ENCODE measurements at regions not wholly inside any gene's neighbourhood (a gene's known extent, or its start where the extent isn't known, plus 50 kb on each side); places are given as distances from the start of the nearest gene placed in this dataset.
"Not testable (repeated sequence)": the region's sequence is repeated elsewhere in the genome, so short reads cannot be mapped to it uniquely, and the experiment has no call there.

DNA sequence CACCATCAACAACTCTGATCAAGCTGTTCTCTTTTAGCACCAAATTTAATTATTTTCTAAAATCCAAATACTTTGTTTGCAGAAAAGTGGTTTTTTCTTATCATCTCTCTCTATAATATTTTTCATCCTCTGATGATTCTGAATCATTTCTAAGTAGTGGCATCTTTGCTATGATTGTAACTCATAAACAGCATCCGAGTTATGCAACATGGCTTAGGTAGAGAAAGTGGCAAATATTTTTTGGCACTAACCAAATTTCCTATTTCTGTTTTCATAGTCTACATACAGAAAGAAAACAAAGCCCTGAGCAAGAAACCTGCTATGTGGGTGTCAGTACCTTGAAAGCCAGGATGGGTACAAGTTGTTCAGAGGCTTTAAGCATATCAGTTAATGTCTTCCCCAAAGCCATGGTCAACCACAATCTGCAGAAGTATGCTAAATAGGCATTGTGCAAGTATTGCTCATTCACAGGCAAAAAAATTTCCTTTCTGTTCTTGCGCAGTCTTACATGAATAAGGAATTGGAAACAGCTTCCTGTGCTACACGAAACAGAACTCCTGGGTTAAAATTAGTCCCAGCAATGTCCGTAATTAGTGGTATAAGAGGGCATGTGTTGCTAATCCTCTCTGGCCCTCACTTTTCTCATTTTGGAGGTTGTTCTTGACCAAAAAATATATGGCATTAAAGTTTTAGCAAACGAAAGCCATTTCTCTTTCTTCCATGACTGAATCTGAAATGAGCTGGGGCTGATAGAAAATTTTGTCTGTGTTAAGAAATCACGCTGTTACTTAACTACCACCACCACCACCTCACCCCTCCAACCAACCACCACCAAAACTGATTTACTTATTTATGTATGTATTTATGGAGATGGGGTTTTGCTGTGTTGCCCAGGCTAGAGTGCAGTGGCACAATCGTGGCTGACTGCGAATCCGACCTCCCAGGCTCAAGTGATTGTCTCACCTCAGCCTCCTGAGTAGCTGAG, 325.6 kb upstream of the MAGI2 start:
- peak; percentile 61 for DNase-seq (ENCODE audit: low spot score)

DNA sequence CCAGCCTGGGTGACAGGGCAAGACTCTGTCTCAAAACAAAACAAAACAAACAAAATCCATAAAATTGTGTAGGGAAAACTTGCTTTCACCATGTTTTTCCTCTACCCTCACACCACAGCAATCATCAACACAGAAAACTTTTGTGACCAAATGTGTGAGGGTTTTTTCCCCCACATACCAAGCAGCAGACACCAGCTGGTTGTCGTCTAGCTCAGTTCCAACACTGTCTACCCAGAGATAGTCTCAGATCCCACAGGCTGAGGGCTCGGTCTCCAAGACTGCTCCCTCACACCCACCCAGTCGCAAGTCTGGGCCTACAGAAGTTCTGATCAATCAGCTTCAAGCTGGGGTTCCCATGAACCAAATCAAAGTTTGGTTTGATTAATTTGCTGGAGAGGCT, 322.4 kb upstream of the MAGI2 start:
- DNase-seq (ENCODE audit: low spot score): no peak

DNA sequence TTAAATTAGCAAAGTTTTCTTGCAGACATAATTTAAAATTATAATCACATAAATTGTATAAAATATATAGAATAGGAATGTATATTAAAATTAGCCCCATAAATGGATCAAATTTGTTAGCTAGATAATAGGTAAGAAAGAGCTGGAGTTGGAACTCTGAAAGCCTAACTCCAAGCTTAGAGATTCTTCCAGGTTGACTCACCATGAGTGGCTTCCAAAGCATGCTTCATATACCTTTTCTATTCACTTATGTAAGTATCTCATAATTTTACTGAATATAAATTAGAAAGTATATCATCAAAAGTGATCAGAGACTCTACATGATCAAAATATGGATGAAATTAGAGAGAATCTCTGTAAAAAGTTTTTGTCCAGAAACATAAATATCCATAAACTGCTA, 320.7 kb upstream of the MAGI2 start:
- DNase-seq (ENCODE audit: low spot score): peak; percentile 18

DNA sequence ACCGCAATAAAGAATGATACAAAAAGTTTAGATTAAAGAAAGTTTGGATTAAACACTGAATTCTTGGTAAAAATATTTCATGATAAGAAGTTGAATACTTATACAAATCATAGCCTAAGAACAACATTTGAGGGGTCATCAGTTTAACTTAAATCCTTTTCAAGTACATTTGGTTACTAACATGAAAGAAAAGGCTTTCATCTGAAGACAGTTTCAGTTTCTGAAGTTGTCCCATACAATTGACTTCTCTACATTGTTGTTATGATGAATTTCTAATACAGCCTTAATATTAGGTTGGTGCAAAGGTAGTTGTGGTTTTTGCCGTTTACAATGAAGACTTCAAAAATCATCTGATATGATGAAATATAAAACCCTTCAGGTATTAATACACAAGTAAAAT, 317.5 kb upstream of the MAGI2 start:
- DNase-seq (ENCODE audit: low spot score): no peak

DNA sequence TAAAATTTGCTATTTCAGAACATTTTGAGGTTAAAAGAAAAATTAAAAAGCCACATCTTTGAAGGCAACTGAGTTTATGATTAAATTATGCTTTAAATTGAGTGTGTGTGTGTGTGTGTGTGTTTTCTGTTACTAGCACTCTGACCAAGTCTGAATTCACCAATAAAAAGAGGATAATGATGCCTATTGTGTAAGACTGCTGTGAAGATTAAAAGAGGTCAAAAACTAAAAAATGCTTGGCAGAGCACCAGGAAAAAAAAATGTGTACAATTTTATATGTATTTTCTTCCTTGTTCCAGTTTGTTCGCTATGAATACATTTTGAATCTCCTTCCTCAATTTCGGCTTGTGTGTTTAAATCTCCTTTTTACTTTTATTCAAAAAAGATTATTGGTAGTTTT, 316.6 kb upstream of the MAGI2 start:
- no peak for DNase-seq (ENCODE audit: low spot score)

DNA sequence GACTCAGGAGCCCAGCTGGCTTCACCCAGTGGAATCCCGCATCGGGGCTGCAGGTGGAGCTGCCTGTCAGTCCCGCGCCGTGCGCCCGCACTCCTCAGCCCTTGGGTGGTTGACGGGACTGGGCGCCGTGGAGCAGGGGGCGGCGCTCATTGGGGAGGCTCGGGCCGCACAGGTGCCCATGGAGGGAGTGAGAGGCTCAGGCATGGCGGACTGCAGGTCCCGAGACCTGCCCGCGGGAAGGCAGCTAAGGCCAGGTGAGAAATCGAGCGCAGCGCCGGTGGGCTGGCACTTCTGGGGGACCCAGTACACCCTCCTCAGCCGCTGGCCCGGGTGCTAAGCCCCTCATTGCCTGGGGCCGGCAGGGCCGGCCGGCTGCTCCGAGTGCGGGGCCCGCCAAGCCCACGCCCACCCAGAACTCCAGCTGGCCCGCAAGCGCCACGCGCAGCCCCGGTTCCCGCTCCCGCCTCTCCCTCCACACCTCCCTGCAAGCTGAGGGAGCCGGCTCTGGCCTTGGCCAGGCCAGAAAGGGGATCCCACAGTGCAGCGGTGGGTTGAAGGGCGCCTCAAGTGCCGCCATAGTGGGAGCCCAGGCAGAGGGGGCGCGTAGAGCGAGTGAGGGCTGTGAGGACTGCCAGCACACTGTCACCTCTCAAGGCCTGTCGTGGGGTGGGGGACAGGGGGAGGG, 314.6 kb upstream of the MAGI2 start:
- DNase-seq (ENCODE audit: low spot score): not testable (repeated sequence)

DNA sequence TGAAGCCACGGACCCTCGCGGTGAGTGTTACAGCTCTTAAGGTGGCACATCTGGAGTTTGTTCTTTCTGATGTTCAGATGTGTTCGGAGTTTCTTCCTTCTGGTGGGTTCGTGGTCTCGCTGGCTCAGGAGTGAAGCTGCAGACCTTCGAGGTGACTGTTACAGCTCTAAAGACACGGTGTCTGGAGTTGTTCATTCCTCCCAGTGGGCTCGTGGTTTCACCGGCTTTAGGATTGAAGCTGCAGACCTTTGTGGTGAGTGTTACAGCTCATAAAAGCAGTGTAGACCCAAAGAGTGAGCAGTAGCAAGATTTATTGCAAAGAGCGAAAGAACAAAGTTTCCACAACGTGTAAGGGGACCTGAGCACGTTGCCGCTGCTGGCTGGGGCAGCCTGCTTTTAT, 313.7 kb upstream of the MAGI2 start:
- not testable (repeated sequence) for DNase-seq (ENCODE audit: low spot score)

DNA sequence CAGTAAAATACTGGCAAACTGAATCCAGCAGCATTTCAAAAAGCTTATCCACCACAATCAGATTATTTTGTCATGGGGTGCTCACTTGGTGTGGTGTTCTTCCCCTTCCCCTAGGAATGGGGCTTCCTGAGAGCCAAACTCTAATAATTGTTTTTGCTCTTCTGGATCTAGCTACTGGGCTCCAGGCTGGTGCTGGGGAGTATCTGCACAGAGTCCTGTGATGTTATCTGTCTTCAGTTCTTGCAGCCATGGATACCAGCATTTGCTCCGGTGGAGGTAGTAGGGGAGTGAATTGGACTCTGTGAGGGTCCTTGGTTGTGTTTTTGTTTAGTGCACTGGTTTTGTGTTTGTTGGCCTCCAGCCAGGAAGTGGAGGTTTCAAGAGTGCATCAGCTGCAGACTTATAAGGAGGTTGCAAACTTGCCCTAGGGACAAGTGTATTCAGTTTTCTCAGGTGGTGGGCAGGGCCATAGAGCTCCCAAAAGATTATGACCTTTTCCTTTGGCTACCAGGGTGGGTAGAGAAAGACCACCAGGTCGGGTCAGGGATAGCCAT, 308.5 kb upstream of the MAGI2 start:
- no peak for DNase-seq (ENCODE audit: low spot score)

DNA sequence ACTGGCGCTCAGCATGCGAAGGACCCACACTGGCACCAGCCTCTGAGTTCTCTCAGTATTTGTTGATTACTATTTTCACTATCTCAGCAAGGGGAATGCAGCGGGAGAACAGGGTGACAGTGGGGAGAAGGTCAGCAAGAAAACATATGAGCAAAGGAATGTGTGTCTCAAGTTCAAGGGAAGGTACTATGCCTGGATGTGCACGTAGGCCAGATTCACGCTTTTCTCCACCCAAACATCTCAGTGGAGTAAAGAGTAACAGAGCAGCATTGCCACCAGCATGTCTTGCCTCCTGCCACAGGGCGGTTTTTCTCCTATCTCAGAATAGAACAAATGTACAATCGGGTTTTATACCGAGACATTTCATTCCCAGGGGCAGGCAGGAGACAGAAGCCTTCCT, 297.5 kb upstream of the MAGI2 start:
- not testable (repeated sequence) for DNase-seq (ENCODE audit: low spot score)

DNA sequence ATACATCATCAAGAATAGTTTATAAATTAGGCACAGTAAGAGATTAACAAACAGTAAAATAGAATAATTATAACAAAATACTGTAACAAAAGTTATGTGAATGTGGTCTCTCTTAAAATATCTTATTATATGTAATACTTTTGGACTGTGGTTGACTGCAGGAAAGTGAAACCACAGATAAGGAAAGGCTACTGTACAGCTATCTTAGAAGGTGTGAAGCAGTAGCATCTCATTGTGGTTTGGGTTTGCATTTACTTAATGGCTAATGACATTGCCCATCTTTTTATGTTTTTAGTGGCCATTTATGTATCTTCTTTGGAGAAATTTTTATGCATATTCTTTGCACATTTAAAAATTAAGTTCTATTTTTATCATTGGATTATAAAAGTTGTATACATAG, 296.4 kb upstream of the MAGI2 start:
- DNase-seq (ENCODE audit: low spot score): no peak

DNA sequence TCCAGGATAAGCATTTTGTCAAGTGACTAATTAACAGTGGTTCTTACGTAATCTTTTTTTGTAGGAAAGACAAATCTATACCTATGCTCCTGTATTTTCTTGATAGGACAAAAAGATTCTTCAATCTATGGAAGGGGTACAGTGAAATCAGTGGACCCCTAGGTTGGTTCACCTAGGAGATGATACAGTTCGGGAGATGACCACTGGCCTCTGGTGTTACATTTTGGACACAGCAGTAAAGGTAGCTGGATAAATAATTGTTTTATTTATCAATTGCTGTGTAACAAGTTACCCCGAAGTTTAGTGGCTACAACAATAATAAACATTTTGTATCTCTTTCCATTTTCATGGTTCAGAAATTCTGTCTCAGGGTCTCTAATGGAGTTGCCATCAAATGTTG, 288.2 kb upstream of the MAGI2 start:
- DNase-seq (ENCODE audit: low spot score): no peak

DNA sequence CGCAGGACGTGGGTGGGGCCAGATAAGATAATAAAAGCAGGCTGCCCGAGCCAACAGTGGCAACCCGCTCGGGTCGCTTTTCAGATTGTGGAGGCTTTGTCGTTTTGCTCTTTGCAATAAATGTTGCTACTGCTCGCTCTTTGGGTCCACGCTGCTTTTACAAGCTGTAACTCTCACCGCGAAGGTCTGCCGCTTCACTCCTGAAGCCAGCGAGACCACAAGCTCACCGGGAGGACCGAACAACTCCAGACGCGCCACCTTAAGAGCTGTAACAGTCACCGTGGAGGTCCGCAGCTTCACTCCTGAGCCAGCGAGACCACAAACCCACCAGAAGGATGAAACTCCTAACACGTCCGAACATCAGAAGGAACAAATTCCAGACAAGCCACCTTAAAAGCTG, 286.6 kb upstream of the MAGI2 start:
- DNase-seq (ENCODE audit: low spot score): no peak

DNA sequence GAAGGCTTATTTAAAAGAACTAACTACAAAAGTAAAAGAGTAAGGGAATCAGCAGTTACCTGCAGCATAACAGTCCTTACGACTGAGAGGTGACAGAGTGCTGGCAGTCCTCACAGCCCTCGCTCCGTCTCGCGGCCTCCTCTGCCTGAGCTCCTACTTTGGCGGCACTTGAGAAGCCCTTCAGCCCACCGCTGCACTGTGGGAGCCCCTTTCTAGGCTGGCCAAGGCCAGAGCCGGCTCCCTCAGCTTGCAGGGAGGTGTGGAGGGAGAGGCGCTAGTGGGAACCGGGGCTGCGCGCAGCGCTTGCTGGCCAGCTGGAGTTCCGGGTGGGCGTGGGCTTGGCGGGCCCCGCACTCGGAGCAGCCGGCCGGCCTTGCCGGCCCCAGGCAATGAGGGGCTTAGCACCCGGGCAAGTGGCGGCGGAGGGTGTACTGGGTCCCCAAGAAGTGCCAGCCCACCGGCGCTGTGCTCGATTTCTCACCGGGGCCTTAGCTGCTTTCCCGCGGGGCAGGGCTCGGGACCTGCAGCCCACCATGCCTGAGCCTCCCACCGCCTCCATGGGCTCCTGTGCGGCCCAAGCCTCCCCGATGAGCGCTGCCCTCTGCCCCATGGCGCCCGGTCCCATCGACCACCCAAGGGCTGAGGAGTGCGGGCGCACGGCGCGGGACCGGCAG, 285.7 kb upstream of the MAGI2 start:
- DNase-seq (ENCODE audit: low spot score): not testable (repeated sequence)

DNA sequence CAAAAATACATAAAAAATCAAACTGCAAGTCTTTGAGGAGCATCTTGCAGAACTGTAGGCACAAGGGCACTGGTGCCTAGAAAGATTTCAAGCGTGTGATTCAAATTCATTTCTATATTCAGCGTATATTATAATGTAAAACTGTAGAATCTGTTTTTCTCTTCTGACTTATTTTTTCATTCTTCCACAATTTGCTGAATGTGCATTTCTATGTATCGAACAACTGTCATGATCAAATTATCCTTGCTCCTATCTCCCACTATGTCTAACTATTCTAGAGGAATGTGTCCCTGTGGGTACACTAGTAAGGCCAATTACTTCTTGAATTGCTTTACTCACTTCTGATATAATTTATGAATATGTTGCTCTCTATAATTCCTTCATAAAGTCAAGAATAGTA, 283.0 kb upstream of the MAGI2 start:
- DNase-seq (ENCODE audit: low spot score): no peak

DNA sequence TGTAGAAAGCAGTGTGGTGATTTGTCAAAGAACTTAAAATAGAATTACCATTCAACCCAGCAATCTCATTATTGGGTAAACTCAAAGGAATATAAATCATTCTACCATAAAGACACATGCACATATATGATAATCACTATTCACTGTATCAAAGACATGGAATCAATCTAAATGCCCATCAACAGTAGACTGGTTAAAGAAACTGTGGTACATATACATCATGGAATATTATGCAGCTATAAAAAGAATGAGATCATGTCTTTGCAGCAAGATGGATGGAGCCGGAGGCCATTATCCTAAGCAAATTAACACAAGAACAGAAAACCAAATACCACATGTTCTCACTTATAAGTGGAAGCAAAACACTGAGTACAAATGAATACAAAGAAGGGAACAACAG, 281.5 kb upstream of the MAGI2 start:
- no peak for DNase-seq (ENCODE audit: low spot score)

DNA sequence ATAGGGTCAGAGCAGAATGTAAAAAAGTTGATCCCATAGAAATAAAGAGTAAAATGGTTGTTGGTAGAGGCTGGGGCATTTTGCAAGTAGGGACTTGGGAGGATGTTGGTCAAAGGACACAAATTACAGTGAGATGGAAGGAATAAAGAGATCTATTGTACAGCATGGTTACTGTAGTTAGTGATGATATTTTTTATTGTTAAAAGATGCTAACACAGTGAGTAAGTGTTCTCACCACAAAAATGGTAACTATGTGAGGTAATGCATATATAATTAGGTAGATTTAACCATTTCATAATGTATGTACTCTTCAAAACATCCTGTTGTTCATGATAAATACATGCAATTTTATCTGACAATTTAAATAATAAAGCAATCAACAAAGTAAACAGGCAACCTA, 280.7 kb upstream of the MAGI2 start:
- no peak for DNase-seq (ENCODE audit: low spot score)

DNA sequence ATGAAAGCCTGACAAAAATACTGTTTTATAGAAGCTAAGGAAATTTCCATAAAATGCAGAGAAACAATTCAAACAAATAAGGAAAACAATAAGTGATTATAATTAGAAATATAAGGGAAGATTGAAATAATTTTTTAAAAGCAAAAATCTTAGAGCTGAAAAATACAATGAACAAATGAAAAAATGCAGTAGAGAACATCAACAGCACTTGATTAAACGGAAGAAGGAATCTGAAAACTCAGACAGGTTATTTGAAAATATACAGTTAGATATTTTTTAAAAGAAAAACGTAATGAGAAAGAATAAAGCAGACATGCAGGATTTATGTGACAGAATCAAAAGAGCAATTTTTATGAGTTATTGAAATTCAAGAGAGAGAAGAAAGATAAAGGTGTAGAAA, 279.1 kb upstream of the MAGI2 start:
- DNase-seq (ENCODE audit: low spot score): no peak

DNA sequence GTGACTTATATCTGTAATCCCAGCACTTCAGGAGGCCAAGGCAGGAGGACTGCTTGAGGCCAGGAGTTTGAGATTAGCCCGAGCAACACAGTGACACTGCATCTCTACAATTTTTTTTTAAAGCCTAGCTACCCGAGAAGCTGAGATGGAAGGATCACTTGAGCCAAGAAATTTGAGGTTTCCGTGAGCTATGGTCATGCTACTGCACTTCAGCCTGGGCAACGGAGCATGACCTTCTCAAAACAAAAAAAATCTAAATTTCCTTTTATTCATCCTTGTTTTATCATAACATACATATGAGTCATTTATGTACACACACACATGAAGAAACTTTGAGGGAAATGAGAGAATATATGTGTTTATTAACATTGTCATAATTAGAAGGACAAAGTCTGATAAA, 277.5 kb upstream of the MAGI2 start:
- no peak for DNase-seq (ENCODE audit: low spot score)

DNA sequence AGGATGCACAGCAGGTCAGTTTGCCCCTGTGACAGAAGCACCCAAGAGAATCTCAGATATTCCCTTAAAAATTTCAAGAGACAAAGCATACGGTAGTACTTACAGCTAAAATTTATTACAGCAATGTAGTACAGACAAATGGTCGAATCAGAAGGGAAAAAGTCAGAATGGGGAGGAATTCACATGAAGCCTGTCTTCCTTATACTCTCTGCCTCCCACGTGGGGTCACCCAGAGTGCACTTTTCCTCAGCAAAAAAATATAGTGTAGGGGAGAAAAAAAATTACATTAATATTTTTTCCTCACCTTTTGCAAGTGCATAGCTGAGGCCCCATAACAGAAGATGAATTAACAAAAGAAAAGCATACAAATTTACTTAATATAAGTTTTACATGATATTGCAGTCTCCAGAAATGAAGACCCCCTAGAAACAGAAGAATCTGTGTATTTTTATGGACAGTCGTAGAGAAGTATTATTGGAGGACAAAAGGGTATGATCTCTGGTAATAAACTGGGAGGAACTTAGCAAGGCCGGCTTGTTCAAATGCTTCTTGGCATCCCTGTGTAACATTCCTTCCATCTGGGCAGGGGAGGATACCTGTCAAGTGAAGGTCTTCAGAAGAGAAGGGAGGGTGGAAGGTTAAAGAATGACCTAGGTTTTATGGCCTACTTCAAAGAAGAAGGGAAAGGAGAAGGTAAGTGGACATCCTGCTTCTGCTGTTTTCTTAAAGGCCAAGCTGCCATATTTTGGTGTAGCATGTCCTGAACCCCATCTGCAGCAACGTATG, 270.6 kb upstream of the MAGI2 start:
- no peak for DNase-seq (ENCODE audit: low spot score)

DNA sequence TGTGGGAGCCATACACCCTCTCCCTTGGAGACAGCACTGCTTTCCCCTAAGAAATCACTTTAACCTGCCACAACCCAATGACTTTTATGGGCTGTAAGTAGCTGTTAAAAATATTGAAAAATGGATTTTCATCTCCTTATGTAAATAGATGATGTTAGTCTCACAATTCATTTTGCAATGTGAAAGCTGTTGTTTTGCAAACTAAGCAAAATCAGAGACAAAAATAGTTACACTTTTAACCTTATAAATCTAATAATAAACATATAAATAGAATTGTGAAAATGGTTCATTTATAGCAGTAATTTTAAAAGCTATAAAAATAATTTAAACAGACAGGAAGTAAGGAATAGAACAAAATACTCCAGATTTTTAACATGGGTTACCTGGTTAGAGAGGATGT, 268.8 kb upstream of the MAGI2 start:
- DNase-seq (ENCODE audit: low spot score): no peak

DNA sequence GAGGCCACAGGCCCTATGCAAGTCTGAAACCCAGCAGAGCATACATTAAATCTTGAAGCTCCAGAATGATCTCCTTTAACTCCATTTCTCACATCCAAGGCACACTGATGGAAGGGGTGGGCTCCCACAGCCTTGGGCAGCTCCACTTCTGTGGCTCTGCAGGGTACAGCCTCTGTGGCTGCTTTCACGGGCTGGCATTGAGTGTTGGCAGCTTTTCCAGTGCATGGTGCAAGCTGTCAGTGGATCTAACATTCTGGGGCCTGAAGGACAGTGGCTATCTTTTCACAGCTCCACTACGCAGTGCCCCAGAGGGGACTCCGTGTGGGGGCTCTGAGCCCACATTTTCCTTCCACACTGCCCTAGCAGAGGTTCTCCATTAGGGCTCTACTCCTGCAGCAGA, 265.7 kb upstream of the MAGI2 start:
- DNase-seq (ENCODE audit: low spot score): no peak

DNA sequence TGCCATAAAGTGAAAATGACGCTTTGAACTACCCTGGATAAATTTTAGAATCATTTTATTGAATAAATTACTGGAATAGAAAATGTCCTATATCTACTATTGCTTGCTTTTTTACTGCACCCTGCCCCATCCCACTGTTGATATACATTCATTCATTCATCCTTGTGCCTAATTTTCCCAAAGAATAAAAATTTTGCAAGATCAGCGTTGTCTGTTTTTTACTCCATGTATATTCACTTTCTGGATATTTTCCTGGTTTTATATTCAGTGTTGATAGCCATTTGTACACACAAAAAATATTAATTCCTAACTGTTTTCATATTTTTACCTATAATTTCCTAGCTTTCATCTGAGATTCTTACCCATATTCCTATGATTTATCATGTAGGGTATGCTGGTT, 262.9 kb upstream of the MAGI2 start:
- DNase-seq (ENCODE audit: low spot score): no peak

Data from AG08396 (cell line).